Fibroblast of the aortic adventitia (primary cell): ENCODE measurements at regions not wholly inside any gene's neighbourhood (a gene's known extent, or its start where the extent isn't known, plus 50 kb on each side); places are given as distances from the start of the nearest gene placed in this dataset.

ENCODE experiments used
- DNase-seq: peaks from one replicate; pipeline ENCODE4 v3.0.0-alpha.2; 2010; ENCODE audit warnings: low read depth
- H3K4me3 ChIP-seq: 2 replicates; pipeline ENCODE4 v1.5.1; 2011; ENCODE audit warnings: low read depth, mild to moderate bottlenecking, control low read depth, low read length, moderate library complexity
- TF ChIP-seq, protein P1 (sequence below): IDR thresholded peaks from 2 replicates; pipeline ENCODE4 v1.5.1; 2011; ENCODE audit warnings: mild to moderate bottlenecking, low read length, control low read depth, inconsistent platforms; ENCODE audit not compliant: insufficient read depth

DNA sequence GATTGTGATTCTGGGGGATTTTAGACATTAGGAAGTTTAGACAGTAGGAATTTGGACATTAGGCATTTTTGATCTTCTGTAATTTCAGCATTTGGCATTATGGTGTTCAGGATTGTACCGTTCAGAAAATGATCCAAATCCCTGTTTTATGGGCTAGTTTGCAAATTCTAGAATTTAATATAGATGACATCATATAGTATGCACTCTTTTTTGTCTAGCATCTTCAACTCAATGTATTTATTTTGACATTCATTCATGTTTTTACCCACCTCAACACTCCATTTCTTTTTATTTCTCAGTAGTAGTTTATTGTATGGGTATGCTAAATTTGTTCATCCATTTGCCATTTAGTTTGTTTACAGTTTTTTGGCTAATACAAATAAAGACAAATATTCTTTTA is 105.3 kb upstream of the ZPLD1 start:
- TF ChIP-seq, protein P1, sequence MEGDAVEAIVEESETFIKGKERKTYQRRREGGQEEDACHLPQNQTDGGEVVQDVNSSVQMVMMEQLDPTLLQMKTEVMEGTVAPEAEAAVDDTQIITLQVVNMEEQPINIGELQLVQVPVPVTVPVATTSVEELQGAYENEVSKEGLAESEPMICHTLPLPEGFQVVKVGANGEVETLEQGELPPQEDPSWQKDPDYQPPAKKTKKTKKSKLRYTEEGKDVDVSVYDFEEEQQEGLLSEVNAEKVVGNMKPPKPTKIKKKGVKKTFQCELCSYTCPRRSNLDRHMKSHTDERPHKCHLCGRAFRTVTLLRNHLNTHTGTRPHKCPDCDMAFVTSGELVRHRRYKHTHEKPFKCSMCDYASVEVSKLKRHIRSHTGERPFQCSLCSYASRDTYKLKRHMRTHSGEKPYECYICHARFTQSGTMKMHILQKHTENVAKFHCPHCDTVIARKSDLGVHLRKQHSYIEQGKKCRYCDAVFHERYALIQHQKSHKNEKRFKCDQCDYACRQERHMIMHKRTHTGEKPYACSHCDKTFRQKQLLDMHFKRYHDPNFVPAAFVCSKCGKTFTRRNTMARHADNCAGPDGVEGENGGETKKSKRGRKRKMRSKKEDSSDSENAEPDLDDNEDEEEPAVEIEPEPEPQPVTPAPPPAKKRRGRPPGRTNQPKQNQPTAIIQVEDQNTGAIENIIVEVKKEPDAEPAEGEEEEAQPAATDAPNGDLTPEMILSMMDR: no peak
- DNase-seq: no peak
- no peak overlapping the region for H3K4me3 ChIP-seq

DNA sequence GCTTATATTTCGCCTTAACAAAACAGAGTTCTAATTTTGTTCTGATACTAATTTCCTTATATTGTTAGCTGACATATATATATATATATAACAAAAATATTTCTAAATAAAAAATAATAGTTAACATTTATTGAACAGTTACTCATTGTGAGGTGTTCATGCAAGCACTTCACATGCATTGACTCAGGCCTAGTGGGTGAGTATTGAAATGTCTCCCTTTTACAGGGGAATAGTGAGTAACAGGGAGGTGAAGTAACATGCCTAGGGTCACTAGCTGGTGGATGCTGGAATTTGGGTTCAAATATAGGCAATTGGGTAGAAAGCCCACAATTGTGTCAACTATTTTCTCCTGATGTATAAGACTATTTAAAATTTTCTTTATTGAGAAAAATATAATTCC is 102.6 kb upstream of the ZPLD1 start:
- TF ChIP-seq, protein P1: no peak
- H3K4me3 ChIP-seq: no peak overlapping the region
- no peak for DNase-seq

DNA sequence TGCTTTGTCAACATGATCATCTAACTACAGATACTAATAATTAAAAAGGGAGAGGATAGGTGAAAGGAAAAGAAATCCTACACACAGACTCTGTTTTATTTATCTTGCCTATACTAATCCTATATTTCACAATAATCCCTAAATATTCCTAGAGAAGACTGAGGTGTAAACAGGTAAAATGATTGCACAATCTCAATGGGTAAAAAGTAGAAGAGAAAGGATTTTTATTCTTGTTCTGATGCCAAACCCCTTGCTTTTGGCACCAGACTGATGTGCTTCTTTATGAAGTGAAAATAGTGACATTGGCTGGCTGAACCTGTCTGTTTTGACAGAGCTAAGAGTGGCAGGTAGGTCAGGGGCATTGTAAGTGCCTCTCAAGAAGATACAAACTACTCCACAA is 101.9 kb upstream of the ZPLD1 start:
- TF ChIP-seq, protein P1: no peak
- DNase-seq: no peak
- no peak overlapping the region for H3K4me3 ChIP-seq

- H3K4me3 ChIP-seq: no peak overlapping the region
- TF ChIP-seq, protein P1: no peak
- no peak for DNase-seq
Observed at GRCh38 chr3:102336130-102336529, 98.7 kb upstream of the ZPLD1 start.

DNA sequence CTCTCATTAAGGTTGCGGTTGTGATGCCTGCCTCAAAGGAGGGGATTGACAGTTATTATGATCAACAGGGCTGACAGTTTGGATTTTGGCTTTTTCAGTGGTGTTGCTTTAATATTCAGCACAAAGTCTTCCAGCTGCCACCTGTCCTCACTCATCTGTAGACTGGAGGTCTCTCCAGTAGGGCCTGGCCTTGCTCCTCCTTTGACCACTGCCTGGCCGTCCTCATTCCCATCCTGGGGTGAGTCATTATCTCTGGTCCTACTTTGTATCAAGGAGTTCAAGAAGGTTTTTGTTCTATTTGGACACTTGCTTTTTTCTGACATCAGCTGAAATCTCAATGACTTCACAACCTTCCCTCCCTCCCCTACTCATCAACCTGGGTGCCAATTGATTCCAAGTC is 95.1 kb upstream of the ZPLD1 start:
- no peak for DNase-seq
- TF ChIP-seq, protein P1: no peak
- H3K4me3 ChIP-seq: no peak overlapping the region

DNA sequence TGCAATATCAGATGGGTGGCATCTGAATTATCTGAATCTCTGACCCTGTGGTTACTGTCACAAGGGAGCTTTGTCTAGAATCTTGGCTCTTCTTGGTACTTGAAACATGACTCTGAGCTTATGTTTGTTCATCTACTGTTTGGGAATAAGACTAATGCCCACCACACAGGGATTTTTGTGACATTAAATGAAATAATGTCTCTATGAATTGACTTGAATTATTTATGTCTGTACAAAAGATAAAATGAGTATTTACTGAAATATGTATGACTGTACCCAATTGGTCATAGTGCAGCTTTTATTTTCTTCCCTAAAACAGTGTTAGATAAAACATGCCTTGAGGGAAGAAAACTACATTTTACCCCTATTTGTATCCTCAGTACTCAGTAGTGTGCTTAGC is 87.9 kb upstream of the ZPLD1 start:
- no peak overlapping the region for H3K4me3 ChIP-seq
- TF ChIP-seq, protein P1: no peak
- no peak for DNase-seq

DNA sequence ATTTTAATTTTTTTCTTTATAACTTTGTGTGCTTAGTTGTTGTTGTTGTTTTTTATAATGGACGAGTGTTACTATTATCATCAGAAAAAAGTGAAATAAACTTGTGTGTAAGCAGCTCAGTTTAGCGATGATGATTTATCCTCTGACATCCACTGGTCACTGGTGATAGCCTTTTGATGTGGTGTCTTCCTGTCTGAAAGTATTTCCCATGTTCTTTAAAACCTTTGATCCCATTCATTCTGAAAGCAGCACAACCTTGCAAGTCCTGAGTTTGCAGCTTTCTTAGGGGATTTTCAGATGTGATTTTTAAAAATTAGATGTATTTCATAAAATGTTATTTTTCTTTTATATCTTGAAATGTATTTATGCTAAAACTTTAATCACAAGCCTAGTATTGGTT is 85.9 kb upstream of the ZPLD1 start:
- TF ChIP-seq, protein P1: no peak
- DNase-seq: no peak
- no peak overlapping the region for H3K4me3 ChIP-seq
